ENCODE measurements at regions not wholly inside any gene's neighbourhood (a gene's known extent, or its start where the extent isn't known, plus 50 kb on each side); places are given as distances from the start of the nearest gene placed in this dataset.

- H3K4me3 Mint-ChIP-seq (ENCODE audit: unreplicated experiment), result no peak overlapping the region
- TF ChIP-seq CTCF (IDR thresholded peaks at IDR 0.05; ENCODE audit: unreplicated experiment), result no peak
These were observed 71.2 kb upstream of the MPP7 start for GRCh38 chr10:28374036-28374435.

GRCh38 chr10:28375399-28376354 is 72.8 kb upstream of the MPP7 start:
- no peaks in the 10 kb centered on the region for H3K27me3 Mint-ChIP-seq (ENCODE audit: unreplicated experiment)
- H3K4me3 Mint-ChIP-seq (ENCODE audit: unreplicated experiment), result no peak overlapping the region
- no peak for DNase-seq (ENCODE audit: low spot score)
- no peaks in the 10 kb centered on the region for H3K4me1 Mint-ChIP-seq (ENCODE audit: unreplicated experiment)
- H3K9me3 Mint-ChIP-seq (ENCODE audit: unreplicated experiment), result no peaks in the 10 kb centered on the region
- TF ChIP-seq CTCF (IDR thresholded peaks at IDR 0.05; ENCODE audit: unreplicated experiment), result no peak
- no peaks in the 10 kb centered on the region for H3K36me3 Mint-ChIP-seq (ENCODE audit: low read depth, unreplicated experiment)
- no peak overlapping the region for H3K27ac Mint-ChIP-seq (ENCODE audit: unreplicated experiment)

More at GRCh38 chr10:28374036-28374435, 71.2 kb upstream of the MPP7 start:
- Mint-ChIP-seq H3K27me3 (ENCODE audit: unreplicated experiment) (peaks cover 6% of the 10 kb centered on the region), H3K4me1 (ENCODE audit: unreplicated experiment) (no peaks in the 10 kb centered on the region), H3K36me3 (ENCODE audit: low read depth, unreplicated experiment) (no peaks in the 10 kb centered on the region), H3K9me3 (ENCODE audit: unreplicated experiment) (no peaks in the 10 kb centered on the region), H3K27ac (ENCODE audit: unreplicated experiment) (no peak overlapping the region)
- DNase-seq (ENCODE audit: low spot score), result no peak

- no peaks in the 10 kb centered on the region for H3K9me3 Mint-ChIP-seq (ENCODE audit: unreplicated experiment)
- no peak overlapping the region for H3K4me3 Mint-ChIP-seq (ENCODE audit: unreplicated experiment)
- no peak for DNase-seq (ENCODE audit: low spot score)
- no peaks in the 10 kb centered on the region for H3K4me1 Mint-ChIP-seq (ENCODE audit: unreplicated experiment)
- no peak for TF ChIP-seq CTCF (IDR thresholded peaks at IDR 0.05; ENCODE audit: unreplicated experiment)
- no peaks in the 10 kb centered on the region for H3K36me3 Mint-ChIP-seq (ENCODE audit: low read depth, unreplicated experiment)
- H3K27me3 Mint-ChIP-seq (ENCODE audit: unreplicated experiment), result no peaks in the 10 kb centered on the region
- H3K27ac Mint-ChIP-seq (ENCODE audit: unreplicated experiment), result no peak overlapping the region
These were observed 76.2 kb upstream of the MPP7 start for GRCh38 chr10:28378986-28379585.

- Mint-ChIP-seq H3K27me3 (ENCODE audit: unreplicated experiment) (no peaks in the 10 kb centered on the region), H3K27ac (ENCODE audit: unreplicated experiment) (no peak overlapping the region), H3K4me1 (ENCODE audit: unreplicated experiment) (no peaks in the 10 kb centered on the region), H3K9me3 (ENCODE audit: unreplicated experiment) (no peaks in the 10 kb centered on the region), H3K36me3 (ENCODE audit: low read depth, unreplicated experiment) (no peaks in the 10 kb centered on the region), H3K4me3 (ENCODE audit: unreplicated experiment) (no peak overlapping the region)
- no peak for DNase-seq (ENCODE audit: low spot score)
- TF ChIP-seq CTCF (IDR thresholded peaks at IDR 0.05; ENCODE audit: unreplicated experiment), result no peak
These were observed 78.6 kb upstream of the MPP7 start for GRCh38 chr10:28381466-28381865.

GRCh38 chr10:28381903-28382347 is 79.1 kb upstream of the MPP7 start:
- Mint-ChIP-seq H3K27me3 (ENCODE audit: unreplicated experiment) (no peaks in the 10 kb centered on the region), H3K4me1 (ENCODE audit: unreplicated experiment) (no peaks in the 10 kb centered on the region), H3K9me3 (ENCODE audit: unreplicated experiment) (no peaks in the 10 kb centered on the region), H3K27ac (ENCODE audit: unreplicated experiment) (no peak overlapping the region), H3K36me3 (ENCODE audit: low read depth, unreplicated experiment) (no peaks in the 10 kb centered on the region), H3K4me3 (ENCODE audit: unreplicated experiment) (no peak overlapping the region)
- DNase-seq (ENCODE audit: low spot score), result peak; percentile 83
- peak; percentile 98 for TF ChIP-seq CTCF (IDR thresholded peaks at IDR 0.05; ENCODE audit: unreplicated experiment)

Data from endothelial cell (in vitro differentiated cells).